HEK293T (cell line): ENCODE measurements at regions not wholly inside any gene's neighbourhood (a gene's known extent, or its start where the extent isn't known, plus 50 kb on each side); places are given as distances from the start of the nearest gene placed in this dataset.

Experiments
- ARNT ChIP-seq: fragments of 450-650 bp; IDR thresholded peaks from 2 replicates; pipeline ENCODE4 v1.6.1; 2017; ENCODE audit warnings: mild to moderate bottlenecking
- BHLHE40 ChIP-seq: fragments of 450-650 bp; IDR thresholded peaks from 2 replicates; pipeline ENCODE4 v1.6.1; 2016; ENCODE audit warnings: mild to moderate bottlenecking, moderate library complexity, borderline replicate concordance
- ELF4 ChIP-seq: fragments of 450-650 bp; IDR thresholded peaks from 2 replicates; pipeline ENCODE4 v1.6.1; 2017; ENCODE audit warnings: antibody characterized with exemption
- FOXA1 ChIP-seq: fragments of 450-650 bp; IDR thresholded peaks from 2 replicates; pipeline ENCODE4 v1.6.1; 2016; ENCODE audit warnings: mild to moderate bottlenecking
- FOXK2 ChIP-seq: fragments of 450-650 bp; IDR thresholded peaks from 2 replicates; pipeline ENCODE4 v1.6.1; 2016; ENCODE audit warnings: mild to moderate bottlenecking
- FOXM1 ChIP-seq: fragments of 450-650 bp; IDR thresholded peaks from 2 replicates; pipeline ENCODE4 v1.6.1; 2017; ENCODE audit warnings: mild to moderate bottlenecking, borderline replicate concordance
- HDGF ChIP-seq: fragments of 450-650 bp; IDR thresholded peaks from 2 replicates; pipeline ENCODE4 v1.6.1; 2017; ENCODE audit warnings: antibody characterized with exemption, borderline replicate concordance
- L3MBTL2 ChIP-seq: fragments of 450-650 bp; conservative IDR thresholded peaks from 2 replicates; pipeline ENCODE4 v1.6.1; 2016; ENCODE audit warnings: mild to moderate bottlenecking
- NFRKB ChIP-seq: fragments of 450-650 bp; IDR thresholded peaks from 2 replicates; pipeline ENCODE4 v1.6.1; 2016; ENCODE audit warnings: mild to moderate bottlenecking, moderate library complexity
- SP1 ChIP-seq: fragments of 450-650 bp; IDR thresholded peaks from 2 replicates; pipeline ENCODE4 v1.6.1; 2017
- SUZ12 ChIP-seq: fragments of 450-650 bp; IDR thresholded peaks from 2 replicates; pipeline ENCODE4 v1.6.1; 2016; ENCODE audit warnings: mild to moderate bottlenecking
- TARDBP ChIP-seq: fragments of 450-650 bp; IDR thresholded peaks from 2 replicates; pipeline ENCODE4 v1.6.1; 2016

GRCh38 chr4:136863756-136864155, 668.5 kb downstream of the PCDH18 start:
- TF ChIP-seq FOXK2 (no peak), SUZ12 (no peak), ELF4 (no peak), FOXM1 (no peak), L3MBTL2 (no peak), SP1 (no peak), FOXA1 (no peak), NFRKB (no peak), ARNT (no peak), HDGF (no peak), TARDBP (no peak), BHLHE40 (no peak)
